ENCODE measurements at regions not wholly inside any gene's neighbourhood (a gene's known extent, or its start where the extent isn't known, plus 50 kb on each side); places are given as distances from the start of the nearest gene placed in this dataset.

DNA sequence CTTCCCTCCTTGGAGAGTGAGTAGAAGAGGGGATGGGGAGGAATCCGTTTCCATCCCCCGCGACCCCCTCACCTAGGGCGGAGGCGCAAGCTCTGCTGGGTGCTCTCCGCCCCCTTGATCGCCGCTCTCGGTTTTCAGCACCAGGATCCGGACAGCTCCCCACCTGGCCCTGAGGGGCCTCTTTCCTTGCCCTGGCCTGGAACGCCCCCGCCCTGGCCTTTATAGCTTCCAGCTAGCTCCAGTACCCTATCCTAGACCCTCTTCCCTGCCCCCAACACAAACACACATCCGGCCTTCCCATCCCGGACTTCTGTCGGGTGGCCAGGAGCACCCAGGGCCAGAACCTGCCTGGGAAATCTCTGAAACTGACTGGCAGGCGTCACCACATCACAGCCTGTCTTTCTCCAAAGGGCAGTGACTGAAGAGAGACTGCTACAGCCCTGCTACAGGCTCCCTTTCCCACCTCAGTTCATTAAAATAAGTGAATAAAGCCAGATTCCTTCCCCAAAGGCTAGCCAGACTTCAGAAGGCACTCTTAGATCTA lies 72.3 kb upstream of the LEP start:
- DNase-seq: peak; percentile 14

- DNase-seq: no peak
Observed at GRCh38 chr7:128170461-128170860, 70.6 kb upstream of the LEP start.

GRCh38 chr7:128171342-128171918 lies 69.6 kb upstream of the LEP start:
- no peak for DNase-seq

DNA sequence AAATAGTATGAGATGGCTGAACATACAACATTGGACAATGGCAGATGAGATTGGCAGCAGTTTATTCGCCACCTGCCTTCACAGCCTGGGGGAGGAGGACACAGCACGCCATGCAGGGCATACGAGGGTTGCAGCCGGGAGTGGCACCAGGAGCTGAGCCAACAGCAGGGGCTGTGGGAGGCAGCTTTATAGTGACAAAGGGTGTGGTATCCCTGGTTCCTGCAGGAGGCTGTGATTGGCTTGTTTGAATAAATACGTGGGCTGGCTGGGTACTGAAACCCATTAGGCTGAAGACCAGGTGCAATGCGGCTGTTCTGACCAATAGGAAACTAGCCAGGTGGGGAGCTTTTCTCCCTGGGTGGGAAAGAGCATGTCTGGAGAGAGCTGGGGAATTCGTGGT lies 68.9 kb upstream of the LEP start:
- no peak for DNase-seq

DNA sequence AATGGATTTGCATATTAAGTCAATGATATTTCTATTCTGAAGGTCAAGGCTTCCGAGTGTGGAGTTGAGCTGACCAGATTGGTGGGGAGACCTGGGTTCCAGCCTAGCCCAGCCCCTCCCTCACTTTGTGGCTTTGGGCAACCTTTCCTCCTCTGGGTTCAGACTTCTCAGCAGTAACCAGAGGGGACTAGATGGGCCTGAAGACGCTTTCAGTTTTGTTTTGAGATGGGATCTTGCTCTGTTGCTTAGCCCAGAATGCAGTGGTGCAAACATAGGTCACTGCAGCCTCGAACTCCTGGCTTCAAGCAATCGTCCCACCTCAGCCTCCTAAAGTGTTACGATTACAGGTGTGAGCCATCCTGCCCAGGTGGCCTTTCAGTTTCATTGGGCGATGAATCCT lies 68.1 kb upstream of the LEP start:
- no peak for DNase-seq

- DNase-seq: no peak
Observed at GRCh38 chr7:128174386-128174785, 66.7 kb upstream of the LEP start.

- DNase-seq: no peak
Observed at GRCh38 chr7:128176696-128177095, 64.4 kb upstream of the LEP start.

GRCh38 chr7:128177768-128178550 lies 63.1 kb upstream of the LEP start:
- no peak for DNase-seq

- no peak for DNase-seq
Observed at GRCh38 chr7:128178611-128179010, 62.5 kb upstream of the LEP start.

GRCh38 chr7:128188396-128189230 lies 52.5 kb upstream of the LEP start:
- DNase-seq: no peak

- DNase-seq: no peak
Observed at GRCh38 chr7:128189231-128189930, 51.7 kb upstream of the LEP start.

DNA sequence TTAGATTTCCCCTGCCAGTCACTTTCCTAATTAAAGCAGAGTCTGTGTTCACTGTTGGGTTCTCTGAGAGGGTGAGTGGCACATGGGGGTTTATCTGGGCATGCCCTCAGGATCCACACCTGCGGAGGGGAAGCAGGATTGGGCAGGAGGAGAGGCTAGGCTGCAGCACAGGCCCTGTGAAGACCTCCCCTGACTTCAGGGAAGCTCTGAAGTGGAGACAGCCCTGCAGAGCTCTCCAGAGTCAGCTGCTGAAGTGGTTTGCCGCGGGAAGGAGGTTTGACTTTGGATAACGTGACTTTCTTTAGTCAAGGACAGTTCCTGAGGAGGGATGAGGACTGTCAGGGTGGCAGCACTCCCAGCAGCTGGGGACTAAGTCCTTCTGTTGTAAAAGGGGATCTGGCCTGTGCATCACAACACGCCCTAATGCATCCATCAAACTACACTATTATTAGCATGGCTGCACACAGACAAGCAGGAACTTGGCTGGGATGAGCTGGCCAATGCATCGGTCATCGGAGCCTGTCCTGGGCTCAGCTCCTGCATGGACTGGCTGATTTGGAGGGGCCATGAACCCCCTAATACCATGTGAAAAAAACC lies 50.9 kb upstream of the LEP start:
- DNase-seq: no peak

- no peak for DNase-seq
Observed at GRCh38 chr7:128191136-128191844, 49.8 kb upstream of the LEP start.
